ENCODE measurements at regions not wholly inside any gene's neighbourhood (a gene's known extent, or its start where the extent isn't known, plus 50 kb on each side); places are given as distances from the start of the nearest gene placed in this dataset.
"Not testable (repeated sequence)": the region's sequence is repeated elsewhere in the genome, so short reads cannot be mapped to it uniquely, and the experiment has no call there.

GRCh38 chr14:35174342-35174741, 52.0 kb downstream of the PRORP start:
- intact Hi-C loops (cut with DNase I) = no loop called here
- no peak for DNase-seq (ENCODE audit: low spot score)

- intact Hi-C loops (cut with DNase I) = no loop called here
- DNase-seq (ENCODE audit: low spot score) = no peak
Observed at GRCh38 chr14:35180179-35180578, 57.8 kb downstream of the PRORP start.

- intact Hi-C loops (cut with DNase I); DNase-seq (ENCODE audit: low spot score): not testable (repeated sequence)
Observed at GRCh38 chr14:35184891-35185290, 62.5 kb downstream of the PRORP start.

DNA sequence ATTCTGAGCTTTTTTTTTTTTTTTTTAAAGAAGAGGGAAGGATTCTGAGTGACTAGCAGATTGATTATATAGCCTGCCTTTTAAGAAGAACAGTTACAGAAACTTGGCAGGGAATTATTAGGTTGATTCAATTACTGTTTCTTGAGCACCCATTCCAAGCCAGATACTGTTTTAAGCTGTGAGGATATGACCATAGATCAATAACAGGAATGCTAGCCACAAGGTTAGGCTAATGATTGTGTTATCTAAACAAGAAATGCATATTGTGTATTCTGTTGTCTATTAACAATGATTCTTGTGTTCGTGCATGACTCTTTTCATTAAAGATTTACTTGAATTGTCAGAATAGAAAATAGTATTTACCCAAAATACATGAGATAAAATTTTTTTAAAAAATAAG, 67.1 kb downstream of the PRORP start:
- intact Hi-C loops (cut with DNase I) = no loop called here
- no peak for DNase-seq (ENCODE audit: low spot score)

- intact Hi-C loops (cut with DNase I) = no loop called here
- no peak for DNase-seq (ENCODE audit: low spot score)
Observed at GRCh38 chr14:35193161-35193560, 70.8 kb downstream of the PRORP start.

DNA sequence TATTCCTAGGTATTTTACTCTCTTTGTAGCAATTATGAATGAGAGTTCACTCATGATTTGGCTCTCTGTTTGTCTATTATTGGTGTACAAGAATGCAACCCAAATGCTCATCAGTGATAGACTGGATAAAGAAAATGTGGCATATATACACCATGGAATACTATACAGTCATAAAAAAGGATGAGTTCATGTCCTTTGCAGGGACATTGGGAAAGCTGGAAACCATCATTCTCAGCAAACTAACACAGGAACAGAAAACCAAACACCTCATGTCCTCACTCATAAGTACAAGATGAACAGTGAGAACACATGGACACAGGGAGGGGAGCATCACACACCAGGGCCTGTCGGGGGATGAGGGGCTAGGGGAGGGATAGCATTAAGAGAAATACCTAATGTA, 71.8 kb downstream of the PRORP start:
- DNase-seq (ENCODE audit: low spot score); intact Hi-C loops (cut with DNase I): not testable (repeated sequence)

- no peak for DNase-seq (ENCODE audit: low spot score)
- intact Hi-C loops (cut with DNase I) = no loop called here
Observed at GRCh38 chr14:35196571-35196970, 74.2 kb downstream of the PRORP start.

DNA sequence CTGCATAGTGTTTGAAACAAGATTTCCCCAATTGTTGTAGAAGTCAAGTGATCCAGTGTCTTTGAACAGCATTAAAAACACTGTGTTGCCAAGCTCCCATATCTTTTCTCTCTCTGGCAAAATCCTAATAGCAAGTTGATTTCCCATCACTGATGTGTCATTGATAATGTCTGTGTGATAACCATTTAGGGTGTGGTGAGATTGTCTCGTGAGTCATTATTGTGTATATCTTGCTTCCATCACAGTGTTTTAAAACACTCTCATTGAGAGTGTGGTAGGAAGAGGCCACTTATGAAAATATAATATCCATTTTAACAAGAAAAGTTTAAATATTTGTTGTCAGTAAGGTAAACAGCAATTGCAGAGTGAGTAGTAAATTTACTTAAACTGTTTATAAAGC, 74.7 kb downstream of the PRORP start:
- intact Hi-C loops (cut with DNase I) = no loop called here
- DNase-seq (ENCODE audit: low spot score) = no peak

GRCh38 chr14:35201066-35201465, 78.7 kb downstream of the PRORP start:
- intact Hi-C loops (cut with DNase I) = no loop called here
- no peak for DNase-seq (ENCODE audit: low spot score)

DNA sequence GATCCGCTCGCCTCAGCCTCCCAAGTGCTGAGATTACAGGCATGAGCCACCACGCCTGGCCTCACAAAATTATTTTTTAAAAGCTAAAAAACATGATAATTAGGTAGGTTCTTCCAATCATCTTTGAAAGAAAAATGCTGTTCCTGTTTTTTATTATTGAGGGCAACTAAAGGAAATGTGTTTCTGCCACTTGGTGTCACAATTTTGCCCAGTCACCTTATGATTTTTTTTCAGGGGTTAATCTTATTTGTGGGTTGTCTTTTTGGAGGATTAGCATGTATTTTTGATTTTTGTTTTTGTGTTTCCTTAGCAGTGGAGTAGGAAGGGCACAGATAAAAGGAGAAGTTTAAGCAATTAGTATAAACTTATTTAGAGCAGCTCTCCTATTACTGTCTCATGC, 79.8 kb downstream of the PRORP start:
- DNase-seq (ENCODE audit: low spot score) = no peak
- intact Hi-C loops (cut with DNase I) = no loop called here

- no peak for DNase-seq (ENCODE audit: low spot score)
Observed at GRCh38 chr14:35205737-35206136, 83.4 kb downstream of the PRORP start.

DNA sequence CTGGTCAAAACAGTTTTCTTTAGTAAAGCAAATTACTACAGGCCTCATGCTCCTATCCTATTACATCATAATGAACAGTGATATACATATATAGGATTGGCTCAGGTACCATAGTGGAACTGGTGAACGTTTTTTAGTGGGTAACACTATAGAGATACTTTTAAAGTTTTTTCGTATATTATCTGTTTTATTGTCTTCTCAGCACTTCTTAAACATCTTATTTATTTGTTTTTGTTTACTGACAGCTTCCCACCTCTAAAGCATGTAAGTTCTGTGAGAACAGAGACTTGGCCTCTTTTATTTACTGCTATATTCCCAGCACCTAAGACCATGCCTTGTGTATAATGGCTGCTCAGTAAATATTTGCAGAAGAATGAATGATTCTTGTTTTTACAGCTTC, 81.1 kb upstream of the PSMA6 start:
- intact Hi-C loops (cut with DNase I) = no loop called here
- no peak for DNase-seq (ENCODE audit: low spot score)

More at GRCh38 chr14:35205737-35206136, 83.4 kb downstream of the PRORP start:
- intact Hi-C loops (cut with DNase I) = no loop called here

- intact Hi-C loops (cut with DNase I) = no loop called here
- DNase-seq (ENCODE audit: low spot score) = no peak
Observed at GRCh38 chr14:35212471-35213142, 79.6 kb upstream of the PSMA6 start.

DNA sequence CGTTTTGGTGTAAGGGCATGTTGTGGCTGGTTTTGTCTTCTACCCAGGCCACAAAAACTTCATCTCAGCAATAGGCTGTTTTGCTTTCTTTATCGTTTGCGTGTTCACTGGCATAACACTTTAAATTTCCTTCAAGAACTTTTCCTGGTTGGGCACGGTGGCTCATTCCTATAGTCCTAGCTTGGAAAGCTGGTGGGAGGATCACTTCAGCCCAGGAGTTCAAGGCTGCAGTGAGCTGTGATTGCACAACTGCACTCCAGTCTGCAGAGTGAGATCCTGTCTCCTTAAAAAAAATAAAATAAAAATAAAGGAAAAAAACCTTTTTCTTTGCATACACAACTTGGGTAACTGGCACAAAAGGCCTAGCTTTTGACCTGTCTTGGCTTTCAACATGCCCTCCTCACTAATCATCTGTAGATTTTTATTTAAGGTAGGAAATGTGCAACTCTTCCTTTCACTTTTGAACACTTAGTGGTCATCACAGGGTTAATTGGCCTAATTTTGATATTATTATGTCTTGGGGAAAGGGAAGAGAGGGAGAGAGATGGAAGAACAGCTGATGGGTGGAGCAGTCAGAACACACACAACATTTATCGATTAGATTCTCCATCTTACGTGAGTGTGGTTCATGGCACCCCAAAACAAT, 78.9 kb upstream of the PSMA6 start:
- DNase-seq (ENCODE audit: low spot score) = no peak
- intact Hi-C loops (cut with DNase I) = no loop called here

DNA sequence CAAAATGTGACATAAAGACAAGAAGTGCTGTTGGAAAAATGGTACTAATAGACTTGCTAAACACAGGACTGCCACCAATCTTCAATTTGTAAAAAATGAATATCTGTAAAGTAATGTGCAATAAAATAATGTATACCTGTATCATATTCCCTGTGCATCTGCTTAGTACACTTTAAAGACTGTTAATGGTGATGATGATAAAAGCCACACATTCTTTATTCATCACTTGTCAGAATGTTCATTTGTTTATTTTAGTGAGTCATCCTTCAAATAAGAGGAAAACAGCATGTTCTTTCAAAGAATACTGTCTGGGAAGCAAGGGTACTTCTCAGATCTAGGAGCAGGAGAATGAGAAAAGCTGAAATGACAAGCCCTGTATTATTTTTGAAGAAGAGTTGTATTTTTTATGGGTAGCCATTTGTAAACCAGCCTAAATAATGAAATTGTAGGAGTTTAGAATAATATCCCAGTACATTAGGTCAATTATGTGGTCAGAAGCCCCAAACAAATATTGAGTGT, 78.3 kb upstream of the PSMA6 start:
- no peak for DNase-seq (ENCODE audit: low spot score)
- intact Hi-C loops (cut with DNase I) = no loop called here

DNA sequence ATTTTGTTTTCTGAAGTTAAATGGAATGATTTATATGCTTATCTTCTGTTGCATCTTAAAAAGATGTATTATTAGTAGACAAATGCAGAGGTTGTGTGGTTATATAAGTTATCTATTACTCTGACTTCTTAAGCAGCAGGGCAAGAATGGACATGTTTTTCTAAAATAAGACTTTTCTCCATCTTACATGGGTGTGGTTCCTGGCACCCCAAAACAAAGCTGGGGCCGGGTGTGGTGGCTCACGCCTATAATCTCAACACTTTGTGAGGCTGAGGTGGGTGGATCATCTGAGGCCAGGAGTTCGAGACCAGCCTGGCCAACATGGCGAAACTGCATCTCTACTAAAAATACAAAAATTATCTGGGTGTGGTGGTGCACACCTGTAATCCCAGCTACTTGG, 77.8 kb upstream of the PSMA6 start:
- DNase-seq (ENCODE audit: low spot score); intact Hi-C loops (cut with DNase I): not testable (repeated sequence)

- no peak for DNase-seq (ENCODE audit: low spot score)
Observed at GRCh38 chr14:35215110-35215813, 76.9 kb upstream of the PSMA6 start.

GRCh38 chr14:35218176-35218575, 74.0 kb upstream of the PSMA6 start:
- DNase-seq (ENCODE audit: low spot score); intact Hi-C loops (cut with DNase I): not testable (repeated sequence)

More at GRCh38 chr14:35215110-35215813, 76.9 kb upstream of the PSMA6 start:
- intact Hi-C loops (cut with DNase I) = no loop called here

DNA sequence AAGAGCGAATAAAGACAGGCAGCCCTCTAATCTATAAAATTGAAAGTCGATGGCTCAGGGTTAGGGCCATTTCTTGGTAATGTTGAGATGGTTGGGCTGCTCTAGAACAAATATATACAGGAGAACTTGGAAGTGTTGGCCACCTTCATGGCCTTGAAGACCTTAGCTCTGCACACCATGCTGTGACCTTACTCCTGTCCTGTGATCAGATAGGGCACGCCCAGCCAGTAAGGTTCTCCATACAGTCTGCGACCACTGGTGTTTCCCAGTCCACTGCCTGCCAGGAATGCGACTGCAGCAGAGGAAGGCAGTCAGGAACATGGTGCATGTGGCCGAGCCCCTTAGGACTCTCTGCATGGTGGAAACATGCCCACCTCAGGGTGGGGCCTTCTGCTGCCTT, 73.2 kb upstream of the PSMA6 start:
- DNase-seq (ENCODE audit: low spot score) = no peak
- intact Hi-C loops (cut with DNase I) = no loop called here

DNA sequence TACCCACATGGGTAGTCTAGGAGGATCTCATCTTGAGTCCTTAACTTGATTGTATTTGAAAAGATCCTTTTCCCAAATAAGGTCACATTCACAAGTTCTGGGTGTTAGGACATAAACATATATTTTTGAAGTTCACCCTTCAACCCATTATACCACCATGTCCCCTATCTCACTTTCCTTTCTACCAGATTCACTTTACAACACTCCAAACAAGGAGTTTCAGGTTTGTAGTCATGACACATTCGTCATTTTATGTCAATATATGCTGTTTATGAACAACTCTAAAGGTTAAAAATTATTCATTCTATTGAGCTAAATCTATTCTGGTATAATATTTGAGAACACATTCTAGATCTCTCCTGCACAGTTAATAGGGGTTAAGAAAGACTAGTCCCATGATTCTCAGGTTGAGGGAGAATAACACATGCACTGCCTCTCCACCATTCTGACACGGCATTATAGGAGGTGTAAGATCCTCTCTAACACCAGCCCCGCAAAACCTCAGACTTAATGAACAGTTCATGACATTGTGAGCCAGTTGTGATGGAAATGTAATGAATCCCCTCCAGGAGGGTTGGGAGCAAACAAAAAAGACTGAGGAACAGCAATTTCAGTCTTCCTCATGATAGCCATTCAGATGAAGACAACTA, 72.0 kb upstream of the PSMA6 start:
- intact Hi-C loops (cut with DNase I) = loop anchor here (5.0 kb wide), 1 partner anchor 187 kb away; no protein-coding TSS in a partner anchor
- DNase-seq (ENCODE audit: low spot score) = no peak
